ENCODE measurements at regions not wholly inside any gene's neighbourhood (a gene's known extent, or its start where the extent isn't known, plus 50 kb on each side); places are given as distances from the start of the nearest gene placed in this dataset.

DNA sequence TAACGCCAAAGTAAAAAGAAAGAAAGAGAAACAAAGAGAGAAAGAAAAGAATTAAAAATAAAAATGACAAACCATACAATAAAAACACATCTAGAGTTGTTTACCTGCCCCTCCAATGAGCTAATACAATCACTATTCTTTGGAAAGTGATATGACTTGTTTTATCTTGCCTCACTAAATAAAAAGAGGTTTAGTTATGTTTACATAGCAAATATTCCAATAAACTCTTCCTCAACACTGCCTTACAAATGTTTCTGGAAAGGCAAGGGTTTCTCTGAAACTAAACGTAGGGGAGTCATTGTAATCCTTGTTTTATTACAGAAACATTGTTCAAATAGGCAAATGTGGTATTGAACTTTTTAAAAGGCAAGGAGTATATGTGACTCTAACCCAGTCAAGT lies 396.2 kb downstream of the EPM2A start:
- no peak for TF ChIP-seq CTCF (IDR thresholded peaks at IDR 0.05)
- TF ChIP-seq POLR2A (IDR thresholded peaks at IDR 0.05), result no peak
